Fibroblast of mammary gland (primary cell): ENCODE measurements at regions not wholly inside any gene's neighbourhood (a gene's known extent, or its start where the extent isn't known, plus 50 kb on each side); places are given as distances from the start of the nearest gene placed in this dataset.

Experiments used
- DNase-seq: peaks from one replicate; pipeline ENCODE4 v3.0.0-alpha.2; 2010; ENCODE audit warnings: low read depth
- H3K4me3 ChIP-seq: 2 replicates; pipeline ENCODE4 v1.5.1; 2011; ENCODE audit warnings: low read depth, mild to moderate bottlenecking, low read length, moderate library complexity; ENCODE audit not compliant: control insufficient read depth
- CTCF ChIP-seq: conservative IDR thresholded peaks from 2 replicates; pipeline ENCODE4 v1.5.1; 2011; ENCODE audit warnings: low read depth, low read length, inconsistent platforms; ENCODE audit not compliant: control insufficient read depth, insufficient read depth

GRCh38 chr12:38490941-38491340 lies 174.4 kb downstream of the ALG10B start:
- DNase-seq, result no peak
- H3K4me3 ChIP-seq, result no peak overlapping the region
- no peak for TF ChIP-seq CTCF

- DNase-seq, result no peak
- no peak for TF ChIP-seq CTCF
- no peak overlapping the region for H3K4me3 ChIP-seq
Observed at GRCh38 chr12:38501481-38501880, 184.9 kb downstream of the ALG10B start.

DNA sequence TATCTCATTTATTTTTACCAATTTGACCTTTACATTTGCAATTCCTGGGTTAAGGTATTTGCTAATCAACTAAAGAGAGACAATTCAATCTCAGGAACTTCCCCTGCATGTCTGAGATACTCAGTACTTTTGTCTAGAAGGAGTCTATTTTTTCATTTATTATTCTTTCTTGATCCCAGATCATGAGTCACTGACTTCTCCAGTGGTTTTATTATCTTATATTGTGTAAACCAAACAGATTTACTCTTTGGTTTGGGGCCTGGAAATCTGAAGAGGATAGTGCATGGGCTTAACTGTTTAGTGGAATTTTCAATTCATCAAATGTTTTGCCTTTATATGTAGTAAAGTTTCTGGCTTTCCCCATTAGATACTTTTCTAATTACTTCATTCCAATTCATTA lies 185.4 kb downstream of the ALG10B start:
- H3K4me3 ChIP-seq, result no peak overlapping the region
- no peak for DNase-seq
- TF ChIP-seq CTCF, result no peak

GRCh38 chr12:38502415-38502814 lies 185.8 kb downstream of the ALG10B start:
- no peak for TF ChIP-seq CTCF
- no peak overlapping the region for H3K4me3 ChIP-seq
- DNase-seq, result no peak

DNA sequence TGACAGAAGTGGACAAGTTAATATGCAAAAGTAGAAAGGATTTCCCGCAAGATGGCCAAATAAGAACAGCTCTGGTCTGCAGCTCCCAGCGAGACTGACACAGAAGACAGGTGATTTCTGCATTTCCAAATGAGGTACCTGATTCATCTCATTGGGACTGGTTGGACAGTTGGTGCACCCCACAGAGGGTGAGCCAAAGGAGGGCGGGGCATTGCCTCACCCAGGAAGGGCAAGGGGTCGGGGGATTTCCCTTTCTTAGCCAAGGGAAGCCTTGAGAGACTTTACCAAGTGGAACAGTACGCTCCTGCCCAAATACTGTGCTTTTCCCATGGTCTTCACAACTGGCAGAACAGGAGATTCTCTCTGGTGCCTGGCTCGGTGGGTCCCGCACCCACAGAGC lies 191.3 kb downstream of the ALG10B start:
- H3K4me3 ChIP-seq, result no peak overlapping the region
- no peak for DNase-seq
- TF ChIP-seq CTCF, result no peak

GRCh38 chr12:38508246-38508645 lies 191.7 kb downstream of the ALG10B start:
- no peak for DNase-seq

More at GRCh38 chr12:38508246-38508645, 191.7 kb downstream of the ALG10B start:
- H3K4me3 ChIP-seq, result no peak overlapping the region
- no peak for TF ChIP-seq CTCF
